HG02973 (cell line): ENCODE measurements at regions not wholly inside any gene's neighbourhood (a gene's known extent, or its start where the extent isn't known, plus 50 kb on each side); places are given as distances from the start of the nearest gene placed in this dataset.
"Not testable (repeated sequence)": the region's sequence is repeated elsewhere in the genome, so short reads cannot be mapped to it uniquely, and the experiment has no call there.

Source experiments
- ATAC-seq: cut with Tn5 transposase; IDR thresholded peaks from one replicate; pipeline ENCODE4 v1.9.1; 2021; ENCODE audit warnings: moderate library complexity; ENCODE audit not compliant: unreplicated experiment

DNA sequence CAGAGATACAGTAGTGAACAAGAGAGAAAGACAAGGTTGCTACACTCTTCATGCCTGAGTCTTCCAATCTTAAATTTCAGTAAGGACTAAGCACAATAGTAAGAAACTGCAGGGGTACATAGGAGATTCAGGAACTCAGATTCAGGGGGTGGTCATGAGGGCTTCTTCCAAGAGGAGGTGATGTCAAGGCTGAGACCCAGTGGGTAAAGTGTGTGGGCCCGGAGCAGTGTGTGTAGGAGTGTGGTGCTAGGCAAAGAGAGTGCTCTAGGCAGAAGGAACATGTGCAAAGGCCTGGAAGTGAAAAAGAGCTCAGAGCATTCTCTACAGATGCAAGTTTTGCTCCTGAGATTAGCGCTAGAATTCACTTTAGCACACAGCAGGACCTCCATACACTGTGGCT is 102.9 kb upstream of the SPATA12 start:
- ATAC-seq: no peak

GRCh38 chr3:56956906-56957305 is 103.6 kb upstream of the SPATA12 start:
- no peak for ATAC-seq

DNA sequence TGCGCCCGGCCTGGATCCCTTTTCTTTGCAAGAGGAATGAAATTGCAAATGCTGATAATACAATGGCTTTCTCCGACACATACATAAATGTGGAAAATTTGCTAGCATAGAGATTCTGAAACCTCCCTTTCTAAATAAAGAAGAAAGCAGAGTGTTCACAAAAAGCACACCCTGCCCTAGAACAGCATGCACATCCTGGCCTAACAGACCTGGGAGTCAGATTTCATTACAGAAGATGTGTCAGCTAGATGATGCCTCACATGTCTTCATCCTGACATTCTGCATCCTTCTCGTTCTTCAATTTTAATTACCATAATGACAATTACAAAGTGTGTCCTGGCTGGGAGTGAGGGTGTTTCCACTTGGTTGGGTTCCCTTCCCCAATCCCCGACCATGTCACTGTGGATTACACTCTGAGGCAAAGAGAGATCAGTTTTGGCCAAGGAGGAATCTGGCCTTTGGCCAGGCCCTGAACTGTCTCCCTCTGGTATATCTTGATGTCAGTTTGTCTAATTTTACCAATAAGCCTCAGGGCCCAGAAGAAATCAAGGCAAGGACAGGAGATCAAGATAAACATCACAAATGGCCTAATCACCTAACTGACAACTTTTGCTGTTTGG is 104.9 kb upstream of the SPATA12 start:
- no peak for ATAC-seq

GRCh38 chr3:56954125-56954524 is 106.3 kb upstream of the SPATA12 start:
- no peak for ATAC-seq

DNA sequence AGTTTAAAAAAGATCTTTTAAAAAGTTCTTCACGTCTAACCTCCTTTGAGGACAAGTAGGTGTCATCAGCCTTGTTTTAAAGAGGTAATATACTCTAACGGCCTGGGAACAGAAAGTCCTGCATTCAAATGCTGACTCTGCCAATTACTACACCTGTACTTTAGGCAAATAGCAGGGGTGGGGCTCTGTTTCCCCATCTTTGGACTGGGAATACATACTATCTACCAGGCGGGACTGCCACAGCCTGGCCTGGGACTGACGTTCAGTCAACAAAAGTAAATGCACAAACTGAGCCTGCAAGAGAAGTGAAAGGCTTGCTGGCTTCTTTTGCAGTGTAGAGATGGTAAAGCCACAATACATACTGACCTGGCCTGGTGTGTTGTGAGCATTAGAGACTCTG is 107.6 kb upstream of the SPATA12 start:
- ATAC-seq: no peak

- no peak for ATAC-seq
Measured at GRCh38 chr3:56952061-56952460, 108.4 kb upstream of the SPATA12 start.

- no peak for ATAC-seq
Measured at GRCh38 chr3:56951366-56951765, 109.1 kb upstream of the SPATA12 start.

DNA sequence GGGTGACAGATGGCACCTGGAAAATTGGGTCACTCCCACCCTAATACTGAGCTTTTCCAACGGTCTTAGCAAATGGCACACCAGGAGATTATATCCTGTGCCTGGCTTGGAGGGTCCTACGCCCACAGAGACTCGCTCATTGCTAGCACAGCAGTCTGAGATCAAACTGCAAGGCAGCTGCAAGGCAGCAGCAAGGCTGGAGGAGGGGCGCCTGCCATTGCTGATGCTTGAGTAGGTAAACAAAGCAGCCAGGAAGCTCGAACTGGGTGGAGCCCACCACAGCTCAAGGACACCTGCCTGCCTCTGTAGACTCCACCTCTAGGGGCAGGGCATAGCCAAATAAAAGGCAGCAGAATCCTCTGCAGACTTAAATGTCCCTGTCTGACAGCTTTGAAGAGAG is 115.1 kb upstream of the SPATA12 start:
- not testable (repeated sequence) for ATAC-seq

- no peak for ATAC-seq
Measured at GRCh38 chr3:56942523-56942922, 117.9 kb upstream of the SPATA12 start.

GRCh38 chr3:56940976-56941375 is 119.5 kb upstream of the SPATA12 start:
- no peak for ATAC-seq

- no peak for ATAC-seq
Measured at GRCh38 chr3:56940321-56940720, 120.1 kb upstream of the SPATA12 start.

- no peak for ATAC-seq
Measured at GRCh38 chr3:56939834-56940233, 120.6 kb upstream of the SPATA12 start.

DNA sequence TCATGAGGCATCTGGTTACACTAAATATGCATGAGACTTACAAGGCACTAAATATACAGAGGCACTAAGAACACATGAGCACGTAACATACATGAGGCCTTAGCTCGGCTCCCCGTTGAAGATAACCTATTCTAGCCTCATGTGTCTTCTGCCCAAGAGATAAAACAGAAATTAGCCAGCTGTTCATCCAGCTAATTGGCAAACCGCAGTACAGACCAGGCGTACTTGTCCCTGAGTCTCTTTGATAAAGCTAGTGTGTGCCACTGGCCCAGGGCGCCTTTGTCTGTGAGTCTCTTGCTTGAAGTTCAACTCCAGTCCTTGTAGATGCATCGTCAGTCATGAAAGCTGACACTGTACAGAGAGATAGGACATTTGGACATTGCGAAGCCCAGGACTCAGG is 121.9 kb upstream of the SPATA12 start:
- ATAC-seq: no peak

- ATAC-seq: no peak
Measured at GRCh38 chr3:56937580-56937979, 122.9 kb upstream of the SPATA12 start.

- no peak for ATAC-seq
Measured at GRCh38 chr3:56935811-56936210, 124.7 kb upstream of the SPATA12 start.

- not testable (repeated sequence) for ATAC-seq
Measured at GRCh38 chr3:56934481-56934880, 126.0 kb upstream of the SPATA12 start.

- no peak for ATAC-seq
Measured at GRCh38 chr3:56933803-56934202, 126.7 kb upstream of the SPATA12 start.

DNA sequence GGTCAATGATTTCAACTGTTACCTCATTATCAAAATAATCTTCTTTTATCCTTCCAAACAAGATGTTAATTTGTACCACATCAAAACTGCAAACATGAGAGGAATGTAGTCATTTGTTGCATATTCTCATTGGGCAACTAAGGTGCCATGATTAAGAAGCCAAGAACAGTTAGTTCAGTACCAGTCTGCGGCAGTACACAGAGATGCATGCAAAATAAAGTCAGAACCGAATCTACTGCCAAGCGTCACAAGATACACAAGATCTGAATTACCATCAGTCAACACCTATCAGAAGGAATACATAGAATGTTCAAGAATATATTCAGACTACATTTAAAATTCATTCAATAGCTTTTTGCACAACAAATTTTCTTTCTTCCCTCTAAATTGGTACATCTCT is 127.6 kb upstream of the SPATA12 start:
- ATAC-seq: no peak

DNA sequence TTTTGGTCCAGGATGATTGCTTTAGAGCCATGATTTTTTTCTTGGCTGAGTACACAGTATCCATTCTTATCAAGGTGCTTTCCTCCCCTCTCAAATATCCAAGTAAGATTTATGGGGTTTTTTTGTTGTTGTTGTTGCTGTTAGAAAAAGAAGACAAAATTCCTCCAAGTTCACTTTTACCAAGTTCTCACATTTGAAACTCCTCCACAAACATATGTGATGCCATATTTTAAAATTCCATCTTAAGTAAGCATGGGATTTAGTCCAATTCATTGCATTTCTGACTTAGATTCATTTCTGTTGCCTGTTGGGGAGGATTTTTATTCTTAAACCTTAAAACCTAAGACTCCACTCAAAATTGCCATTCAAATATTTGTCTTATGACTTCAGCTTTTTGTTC is 128.6 kb upstream of the SPATA12 start:
- ATAC-seq: no peak

GRCh38 chr3:56930706-56931105 is 129.0 kb upstream of the ARHGEF3 start:
- ATAC-seq: no peak

- ATAC-seq: no peak
Measured at GRCh38 chr3:56929809-56930615, 128.3 kb upstream of the ARHGEF3 start.

DNA sequence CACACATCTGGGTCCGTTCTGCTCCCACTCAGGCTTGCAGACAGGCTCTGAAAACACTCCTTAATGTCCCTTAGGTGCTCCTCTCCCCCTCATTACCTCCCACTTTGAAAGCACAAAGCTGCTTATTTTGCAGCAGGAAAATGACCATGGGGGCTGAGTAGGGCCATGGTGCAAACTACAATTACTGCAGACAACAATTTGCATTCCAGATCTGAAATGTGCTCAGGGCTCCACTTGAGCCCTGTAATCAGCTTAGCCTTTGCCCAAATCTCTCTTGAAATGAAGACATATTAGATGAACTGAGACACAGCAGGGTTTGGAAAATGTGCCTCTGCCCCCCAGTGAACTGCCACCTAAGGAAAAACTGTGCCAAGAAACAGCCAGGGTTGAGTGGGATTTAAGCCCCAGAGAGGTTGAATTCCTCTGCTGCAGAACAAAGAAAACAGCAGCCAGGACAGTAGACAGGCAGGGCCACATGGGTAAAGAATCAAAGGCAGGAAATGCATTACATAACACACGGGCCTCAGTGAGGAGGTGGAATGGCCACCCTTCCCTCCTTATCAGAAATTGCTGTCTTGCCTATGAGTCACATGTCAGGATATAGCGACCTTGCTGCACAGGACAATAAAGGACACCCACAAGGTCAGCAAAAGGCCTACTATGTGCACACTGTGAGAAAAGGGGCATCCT is 126.8 kb upstream of the ARHGEF3 start:
- ATAC-seq: no peak
